Liver (tissue), 3 donors: ENCODE measurements at regions not wholly inside any gene's neighbourhood (a gene's known extent, or its start where the extent isn't known, plus 50 kb on each side); places are given as distances from the start of the nearest gene placed in this dataset.

ENCODE experiments used
- ATF3 ChIP-seq: IDR thresholded peaks from 2 replicates; pipeline ENCODE4 v1.6.1; 2016; ENCODE audit warnings: antibody characterized with exemption
- CTCF ChIP-seq: fragments of 150-350 bp; IDR thresholded peaks from 2 replicates; pipeline ENCODE4 v1.5.1; 2017; ENCODE audit warnings: improper control_type of control experiment, low read depth, low read length; ENCODE audit not compliant: missing input control
- EGR1 ChIP-seq, 2 donors: IDR thresholded peaks; 2 replicates each; pipeline ENCODE4 v1.6.1; 2016 to 2018; ENCODE audit warnings: antibody characterized with exemption in 2 of 2, low read depth in 2 of 2
- HNF4A ChIP-seq, 2 donors: conservative IDR thresholded peaks; 2 replicates each; pipeline ENCODE4 v1.6.1; 2016; ENCODE audit warnings: antibody characterized with exemption in 2 of 2, mild to moderate bottlenecking in 2 of 2
- HNF4G ChIP-seq: IDR thresholded peaks from 2 replicates; pipeline ENCODE4 v1.6.1; 2016; ENCODE audit warnings: antibody characterized with exemption
- JUND ChIP-seq, 2 donors: IDR thresholded peaks; 2 replicates each; pipeline ENCODE4 v1.6.1; 2016; ENCODE audit warnings: antibody characterized with exemption in 2 of 2
- MAX ChIP-seq: IDR thresholded peaks from 2 replicates; pipeline ENCODE4 v1.6.1; 2016; ENCODE audit warnings: antibody characterized with exemption
- RAD21 ChIP-seq, 2 donors: IDR thresholded peaks; 2 replicates each; pipeline ENCODE4 v1.6.1; 2016; ENCODE audit warnings: antibody characterized with exemption in 2 of 2, mild to moderate bottlenecking in 2 of 2
- REST ChIP-seq: IDR thresholded peaks from 2 replicates; pipeline ENCODE4 v1.6.1; 2016; ENCODE audit warnings: antibody characterized with exemption, mild to moderate bottlenecking
- SP1 ChIP-seq: IDR thresholded peaks from 2 replicates; pipeline ENCODE4 v1.6.1; 2018; ENCODE audit warnings: antibody characterized with exemption, mild to moderate bottlenecking
- TAF1 ChIP-seq: conservative IDR thresholded peaks from 2 replicates; pipeline ENCODE4 v1.6.1; 2016; ENCODE audit warnings: antibody characterized with exemption, mild to moderate bottlenecking
- YY1 ChIP-seq: IDR thresholded peaks from 2 replicates; pipeline ENCODE4 v1.6.1; 2016; ENCODE audit warnings: antibody characterized with exemption, mild to moderate bottlenecking
- ZBTB33 ChIP-seq: IDR thresholded peaks from 2 replicates; pipeline ENCODE4 v1.6.1; 2016; ENCODE audit warnings: antibody characterized with exemption
- donor health status: healthy.
- donor health status: healthy.

- no peak for TF ChIP-seq EGR1 (IDR thresholded peaks at IDR 0.05; ENCODE audit: low read depth in 2 of 2)
- TF ChIP-seq TAF1: no peak
- no peak for TF ChIP-seq CTCF
- no peak for TF ChIP-seq RAD21 (IDR thresholded peaks at IDR 0.05)
- no peak for TF ChIP-seq REST
- no peak for TF ChIP-seq MAX
- no peak for TF ChIP-seq JUND (IDR thresholded peaks at IDR 0.05)
- TF ChIP-seq YY1: no peak
- TF ChIP-seq HNF4G: no peak
- no peak for TF ChIP-seq SP1
- no peak for TF ChIP-seq ZBTB33
- no peak for TF ChIP-seq HNF4A (conservative IDR thresholded peaks at IDR 0.05)
- no peak for TF ChIP-seq ATF3
Observed at GRCh38 chr11:69375316-69376154, 81.6 kb downstream of the MYEOV start.
